Endothelial cell of umbilical vein (primary cell): ENCODE measurements at regions not wholly inside any gene's neighbourhood (a gene's known extent, or its start where the extent isn't known, plus 50 kb on each side); places are given as distances from the start of the nearest gene placed in this dataset.

Source experiments
- BruUV-seq: library from RNA; stranded (reverse); fragments of 400-500 nt; replicated peaks from 2 replicates; lab custom pipeline; 2021; lab: Mats Ljungman, UMichigan
- CTCF ChIA-PET: fragments of 300-600, 350-600 bp; sonication (Branson Sonifier 250); formaldehyde crosslinking; loops from one replicate; lab custom pipeline; 2021; ENCODE audit warnings: antibody characterized with exemption, inconsistent platforms; lab: Charles Lee
- POLR2A ChIA-PET: fragments of 300-600, 350-600 bp; sonication (Branson Sonifier 250); formaldehyde crosslinking; loops from one replicate; lab custom pipeline; 2021; ENCODE audit warnings: antibody characterized with exemption, inconsistent platforms; lab: Charles Lee
- DNase-seq: peaks from one replicate; pipeline ENCODE4 v3.0.0-alpha.2; 2011; ENCODE audit warnings: low read depth, low spot score
- FAIRE-seq: peaks from 2 replicates; lab custom pipeline; 2011; peaks lifted over from hg19 to GRCh38; lab: Jason Lieb, UNC
- H2AFZ ChIP-seq: 2 replicates; pipeline ENCODE4 v1.6.0; 2012; ENCODE audit warnings: low read depth, low read length, control low read depth, inconsistent platforms
- H3K27ac ChIP-seq: 2 replicates; pipeline ENCODE4 v1.5.1; 2011; ENCODE audit warnings: low read depth, mild to moderate bottlenecking, control low read depth, low read length, moderate library complexity; ENCODE audit not compliant: insufficient read depth
- H3K27me3 ChIP-seq, 2 experiments: 2 replicates each; pipeline versions ENCODE4 v1.6.0 to v1.6.1; 2011; ENCODE audit warnings: low read length in 2 of 2, mixed read lengths in 1 of 2; ENCODE audit not compliant: control insufficient read depth in 2 of 2, insufficient read depth in 2 of 2
- H3K36me3 ChIP-seq, 2 experiments: 2 replicates in 1 of 2; 3 replicates in 1 of 2; pipeline ENCODE4 v1.5.1; 2011; ENCODE audit warnings: low read length in 2 of 2, mild to moderate bottlenecking in 1 of 2, moderate library complexity in 1 of 2; ENCODE audit not compliant: control insufficient read depth in 2 of 2, insufficient read depth in 2 of 2; ENCODE audit errors: extremely low read depth in 1 of 2
- H3K4me1 ChIP-seq: 3 replicates; pipeline ENCODE4 v1.5.1; 2011; ENCODE audit warnings: mild to moderate bottlenecking, low read length; ENCODE audit not compliant: control insufficient read depth, insufficient read depth; ENCODE audit errors: extremely low read depth
- H3K4me2 ChIP-seq: 2 replicates; pipeline ENCODE4 v1.6.1; 2011; ENCODE audit warnings: low read length, control low read depth, mixed read lengths; ENCODE audit not compliant: insufficient read depth
- H3K4me3 ChIP-seq, 3 experiments: fragments of 200-600 bp in 1 of 3; sonication (generic), shearing (Covaris generic) in 1 of 3; replicated peaks in 1 of 3; 2 replicates each; pipeline ENCODE4 v1.5.1; 2011 to 2016; ENCODE audit warnings: control low read depth in 3 of 3, low read length in 3 of 3, mild to moderate bottlenecking in 2 of 3, inconsistent platforms in 1 of 3, low read depth in 1 of 3, moderate library complexity in 1 of 3; ENCODE audit not compliant: insufficient read depth in 1 of 3
- H3K79me2 ChIP-seq: 2 replicates; pipeline ENCODE4 v1.6.0; 2012; ENCODE audit warnings: low read length, inconsistent platforms; ENCODE audit not compliant: control insufficient read depth, insufficient read depth
- H3K9ac ChIP-seq: replicated peaks from 2 replicates; pipeline ENCODE3; 2011; ENCODE audit warnings: low read length, control low read depth; ENCODE audit not compliant: insufficient read depth; ENCODE audit errors: extremely low read depth
- H3K9me1 ChIP-seq: replicated peaks from 3 replicates; pipeline ENCODE4 v1.6.0; 2011; ENCODE audit warnings: mild to moderate bottlenecking, low read length; ENCODE audit not compliant: control insufficient read depth, insufficient read depth; ENCODE audit errors: extremely low read depth
- H3K9me3 ChIP-seq: replicated peaks from 2 replicates; pipeline ENCODE4 v1.5.1; 2012; ENCODE audit warnings: low read length, inconsistent platforms; ENCODE audit not compliant: control insufficient read depth, insufficient read depth
- H4K20me1 ChIP-seq: replicated peaks from 2 replicates; pipeline ENCODE3; 2011; ENCODE audit warnings: mild to moderate bottlenecking, low read length; ENCODE audit not compliant: control insufficient read depth, insufficient read depth; ENCODE audit errors: extremely low read depth
- EZH2 ChIP-seq: IDR thresholded peaks from 2 replicates; pipeline ENCODE4 v1.6.1; 2012; ENCODE audit warnings: borderline replicate concordance, low read depth, mild to moderate bottlenecking, moderate library complexity, low read length, inconsistent platforms; ENCODE audit not compliant: severe bottlenecking
- FOS ChIP-seq: IDR thresholded peaks from 2 replicates; pipeline ENCODE4 v1.6.1; 2011; ENCODE audit warnings: mild to moderate bottlenecking, low read length, moderate library complexity, borderline replicate concordance; ENCODE audit not compliant: insufficient read depth
- GATA2 ChIP-seq: IDR thresholded peaks from 2 replicates; pipeline ENCODE4 v1.7.0; 2011; ENCODE audit warnings: low read depth, mild to moderate bottlenecking, moderate library complexity, mixed read lengths, low read length; ENCODE audit not compliant: insufficient read length, insufficient read depth
- JUN ChIP-seq: IDR thresholded peaks from 2 replicates; pipeline ENCODE4 v1.6.1; 2011; ENCODE audit warnings: borderline replicate concordance, low read depth; ENCODE audit not compliant: insufficient read length, insufficient read depth
- MYC ChIP-seq: IDR thresholded peaks from one replicate; pipeline ENCODE4 v1.6.1; 2011; ENCODE audit warnings: mild to moderate bottlenecking, low read depth, low read length
- POLR2A ChIP-seq: IDR thresholded peaks from 2 replicates; pipeline ENCODE4 v1.6.1; 2012; ENCODE audit warnings: low read depth, mild to moderate bottlenecking, control low read depth, low read length
- POLR2AphosphoS5 ChIP-seq: IDR thresholded peaks from 2 replicates; pipeline ENCODE4 v1.6.1; 2012; ENCODE audit warnings: low read depth, mild to moderate bottlenecking, control low read depth, low read length, moderate library complexity; ENCODE audit not compliant: insufficient read depth
- dilution Hi-C: fragments of 300-500 bp; cut with MboI; formaldehyde crosslinking; loops from one replicate; pipeline ENCODE4 v1.15.0; 2019; ENCODE audit warnings: low sequenced_read_pairs; ENCODE audit not compliant: extremely low pct_ligation_motif_present
- intact Hi-C: fragments of 100-400 bp; cut with micrococcal nuclease; formaldehyde crosslinking; loops from one replicate; pipeline ENCODE4 v1.10.0; 2022
- TF ChIP-seq, protein P1 (sequence below), 2 donors: IDR thresholded peaks; 1 replicate in 1 of 2; 2 replicates in 1 of 2; pipeline ENCODE4 v1.5.1; 2011; ENCODE audit warnings: low read length in 2 of 2, mild to moderate bottlenecking in 2 of 2, moderate library complexity in 2 of 2, control low read depth in 1 of 2, inconsistent platforms in 1 of 2, low read depth in 1 of 2; ENCODE audit not compliant: insufficient read depth in 1 of 2; ENCODE audit errors: extremely low read depth in 1 of 2
- TF ChIP-seq, protein P2 (sequence below): IDR thresholded peaks from 2 replicates; pipeline ENCODE4 v1.6.1; 2011; ENCODE audit not compliant: insufficient read depth, insufficient read length

DNA sequence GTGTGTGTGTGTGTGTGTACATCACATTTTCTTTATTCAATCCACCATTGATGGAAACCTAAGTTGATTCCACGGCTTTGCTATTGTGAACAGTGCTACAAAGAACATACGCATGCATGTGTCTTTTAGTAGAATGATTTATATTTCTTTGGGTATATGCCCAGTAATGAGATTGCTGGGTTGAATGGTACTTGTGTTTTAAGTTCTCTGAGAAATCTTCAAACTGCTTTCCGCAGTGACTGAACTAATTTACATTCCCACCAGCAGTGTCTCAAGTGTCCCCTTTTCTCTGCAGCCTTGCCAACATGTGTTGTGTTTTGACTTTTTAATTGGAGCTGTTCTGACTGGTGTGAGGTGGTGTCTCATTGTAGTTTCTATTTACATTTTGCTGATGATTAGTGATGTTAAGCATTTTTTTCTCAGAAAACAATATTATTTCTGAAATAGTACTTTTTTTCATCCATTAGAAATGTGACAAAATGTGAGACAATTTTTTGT lies 769.7 kb downstream of the TAF11L14 start:
- H3K4me3 ChIP-seq: no peak overlapping the region
- no peak for DNase-seq
- no peak for FAIRE-seq
- dilution Hi-C loops (no loop called here), intact Hi-C loops (no loop called here)
- no peak overlapping the region for H3K27ac ChIP-seq
- no peak overlapping the region for H2AFZ ChIP-seq
- no peaks in the 10 kb centered on the region for H3K36me3 ChIP-seq
- H3K9me3 ChIP-seq: no peaks in the 10 kb centered on the region
- H3K9me1 ChIP-seq: no peaks in the 10 kb centered on the region
- H3K27me3 ChIP-seq: no peaks in the 10 kb centered on the region
- BruUV-seq: no TSS peak
- no peak overlapping the region for H3K4me2 ChIP-seq
- no peaks in the 10 kb centered on the region for H3K79me2 ChIP-seq
- no peaks in the 10 kb centered on the region for H4K20me1 ChIP-seq
- no peaks in the 10 kb centered on the region for H3K4me1 ChIP-seq
- H3K9ac ChIP-seq: no peak overlapping the region
- TF ChIP-seq FOS (no peak), POLR2A (no peak), GATA2 (no peak), POLR2AphosphoS5 (no peak), JUN (no peak), EZH2 (no peak), MYC (no peak)
- TF ChIP-seq, protein P1, sequence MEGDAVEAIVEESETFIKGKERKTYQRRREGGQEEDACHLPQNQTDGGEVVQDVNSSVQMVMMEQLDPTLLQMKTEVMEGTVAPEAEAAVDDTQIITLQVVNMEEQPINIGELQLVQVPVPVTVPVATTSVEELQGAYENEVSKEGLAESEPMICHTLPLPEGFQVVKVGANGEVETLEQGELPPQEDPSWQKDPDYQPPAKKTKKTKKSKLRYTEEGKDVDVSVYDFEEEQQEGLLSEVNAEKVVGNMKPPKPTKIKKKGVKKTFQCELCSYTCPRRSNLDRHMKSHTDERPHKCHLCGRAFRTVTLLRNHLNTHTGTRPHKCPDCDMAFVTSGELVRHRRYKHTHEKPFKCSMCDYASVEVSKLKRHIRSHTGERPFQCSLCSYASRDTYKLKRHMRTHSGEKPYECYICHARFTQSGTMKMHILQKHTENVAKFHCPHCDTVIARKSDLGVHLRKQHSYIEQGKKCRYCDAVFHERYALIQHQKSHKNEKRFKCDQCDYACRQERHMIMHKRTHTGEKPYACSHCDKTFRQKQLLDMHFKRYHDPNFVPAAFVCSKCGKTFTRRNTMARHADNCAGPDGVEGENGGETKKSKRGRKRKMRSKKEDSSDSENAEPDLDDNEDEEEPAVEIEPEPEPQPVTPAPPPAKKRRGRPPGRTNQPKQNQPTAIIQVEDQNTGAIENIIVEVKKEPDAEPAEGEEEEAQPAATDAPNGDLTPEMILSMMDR (IDR thresholded peaks at IDR 0.05; ENCODE audit: extremely low read depth in 1 of 2, insufficient read depth in 1 of 2, low read depth in 1 of 2, low read length in 2 of 2): no peak
- TF ChIP-seq, protein P2, sequence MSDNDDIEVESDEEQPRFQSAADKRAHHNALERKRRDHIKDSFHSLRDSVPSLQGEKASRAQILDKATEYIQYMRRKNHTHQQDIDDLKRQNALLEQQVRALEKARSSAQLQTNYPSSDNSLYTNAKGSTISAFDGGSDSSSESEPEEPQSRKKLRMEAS: no peak
- CTCF ChIA-PET: no interaction called here
- POLR2A ChIA-PET: no interaction called here
